Mesenchymal stem cell (in vitro differentiated cells and primary cell): ENCODE measurements at regions not wholly inside any gene's neighbourhood (a gene's known extent, or its start where the extent isn't known, plus 50 kb on each side); places are given as distances from the start of the nearest gene placed in this dataset.
"Not testable (repeated sequence)": the region's sequence is repeated elsewhere in the genome, so short reads cannot be mapped to it uniquely, and the experiment has no call there.

Experiments used
- DNase-seq: peaks from one replicate; pipeline ENCODE4 v3.0.0-alpha.2; 2013
- H2AFZ ChIP-seq: one replicate; pipeline ENCODE4 v1.6.1; 2013; ENCODE audit warnings: low read depth, mild to moderate bottlenecking, control low read depth, inconsistent platforms, low read length, moderate library complexity
- H2AK5ac ChIP-seq: 2 replicates; pipeline ENCODE4 v1.6.1; 2013; ENCODE audit warnings: low read length, moderate library complexity, mild to moderate bottlenecking, inconsistent platforms; ENCODE audit not compliant: severe bottlenecking
- H2BK120ac ChIP-seq: one replicate; pipeline ENCODE4 v1.6.1; 2013; ENCODE audit warnings: low read depth, mild to moderate bottlenecking, inconsistent platforms, low read length, moderate library complexity
- H2BK12ac ChIP-seq, 2 experiments: one replicate each; pipeline ENCODE4 v1.6.1; 2013; ENCODE audit warnings: inconsistent platforms in 2 of 2, low read length in 2 of 2, mild to moderate bottlenecking in 2 of 2, moderate library complexity in 2 of 2, control low read depth in 1 of 2
- H2BK15ac ChIP-seq: one replicate; pipeline ENCODE4 v1.6.1; 2013; ENCODE audit warnings: mild to moderate bottlenecking, low read depth, inconsistent platforms; ENCODE audit not compliant: poor library complexity, severe bottlenecking
- H2BK5ac ChIP-seq: 2 replicates; pipeline ENCODE4 v1.6.1; 2013; ENCODE audit warnings: low read depth, mild to moderate bottlenecking, low read length, control low read depth, inconsistent platforms; ENCODE audit not compliant: poor library complexity, severe bottlenecking
- H3K14ac ChIP-seq, 2 experiments: one replicate each; pipeline ENCODE4 v1.6.1; 2013; ENCODE audit warnings: inconsistent platforms in 2 of 2, low read length in 2 of 2, control low read depth in 1 of 2, mild to moderate bottlenecking in 1 of 2, moderate library complexity in 1 of 2
- H3K18ac ChIP-seq, 2 experiments: one replicate each; pipeline ENCODE4 v1.6.1; 2013; ENCODE audit warnings: inconsistent platforms in 2 of 2, low read length in 2 of 2, control low read depth in 1 of 2, low read depth in 1 of 2, mild to moderate bottlenecking in 1 of 2
- H3K23ac ChIP-seq, 2 experiments: one replicate each; pipeline ENCODE4 v1.6.1; 2013; ENCODE audit warnings: inconsistent platforms in 2 of 2, low read length in 2 of 2, mild to moderate bottlenecking in 2 of 2, moderate library complexity in 2 of 2, control low read depth in 1 of 2
- H3K27ac ChIP-seq: 2 replicates; pipeline ENCODE4 v1.5.1; 2013; ENCODE audit warnings: mild to moderate bottlenecking, moderate library complexity, low read length, control low read depth, inconsistent platforms; ENCODE audit not compliant: poor library complexity, severe bottlenecking
- H3K27me3 ChIP-seq, 2 experiments: 2 replicates each; pipeline versions ENCODE4 v1.6.1 to v1.7.0; 2013; ENCODE audit warnings: low read length in 2 of 2, mild to moderate bottlenecking in 2 of 2, moderate library complexity in 2 of 2, control low read depth in 1 of 2, inconsistent platforms in 1 of 2; ENCODE audit not compliant: control insufficient read depth in 1 of 2, insufficient read depth in 1 of 2
- H3K36me3 ChIP-seq, 2 experiments: 2 replicates each; pipeline versions ENCODE4 v1.6.1 to v1.7.0; 2013; ENCODE audit warnings: low read length in 2 of 2, control low read depth in 1 of 2, inconsistent platforms in 1 of 2, low read depth in 1 of 2, mild to moderate bottlenecking in 1 of 2; ENCODE audit not compliant: insufficient read depth in 2 of 2, control insufficient read depth in 1 of 2
- H3K4ac ChIP-seq, 2 experiments: one replicate each; pipeline ENCODE4 v1.6.1; 2013; ENCODE audit warnings: inconsistent platforms in 2 of 2, low read length in 2 of 2, mild to moderate bottlenecking in 2 of 2, moderate library complexity in 2 of 2, control low read depth in 1 of 2, low read depth in 1 of 2
- H3K4me1 ChIP-seq: 2 replicates; pipeline ENCODE4 v1.6.1; 2013; ENCODE audit warnings: low read depth, low read length, control low read depth; ENCODE audit not compliant: control insufficient read depth, insufficient read depth
- H3K4me2 ChIP-seq: 2 replicates; pipeline ENCODE4 v1.6.1; 2013; ENCODE audit warnings: low read length, mild to moderate bottlenecking, inconsistent platforms; ENCODE audit not compliant: poor library complexity, severe bottlenecking
- H3K4me3 ChIP-seq, 2 experiments: 2 replicates each; pipeline versions ENCODE4 v1.5.1 to v1.7.0; 2013; ENCODE audit warnings: low read length in 2 of 2, mild to moderate bottlenecking in 2 of 2, control low read depth in 1 of 2, low read depth in 1 of 2; ENCODE audit not compliant: insufficient read depth in 1 of 2
- H3K79me1 ChIP-seq: replicated peaks from 2 replicates; pipeline ENCODE4 v1.6.1; 2013; ENCODE audit warnings: mild to moderate bottlenecking, control low read depth, low read length, inconsistent platforms; ENCODE audit not compliant: poor library complexity, severe bottlenecking
- H3K9ac ChIP-seq: 2 replicates; pipeline ENCODE4 v1.7.0; 2013; ENCODE audit warnings: mild to moderate bottlenecking, low read length, moderate library complexity
- H3K9me3 ChIP-seq: 2 replicates; pipeline ENCODE4 v1.7.0; 2013; ENCODE audit warnings: mild to moderate bottlenecking, low read length; ENCODE audit not compliant: control insufficient read depth
- H4K8ac ChIP-seq: one replicate; pipeline ENCODE4 v1.6.1; 2013; ENCODE audit warnings: inconsistent platforms, mild to moderate bottlenecking, low read length, moderate library complexity
- H4K91ac ChIP-seq: one replicate; pipeline ENCODE4 v1.6.1; 2013; ENCODE audit warnings: mild to moderate bottlenecking, low read length, inconsistent platforms
- WGBS: methylation state at CpG from one replicate; pipeline ENCODE4 v1.1.7; 2013; ENCODE audit warnings: mixed read lengths; 5-methylcytosine and 5-hydroxymethylcytosine counted together

GRCh38 chr3:98681486-98681885 is 81.7 kb upstream of the ST3GAL6 start:
- no peak overlapping the region for H2BK15ac ChIP-seq
- H3K36me3 ChIP-seq = no peaks in the 10 kb centered on the region
- H2BK12ac ChIP-seq = no peak overlapping the region
- no peak overlapping the region for H2BK120ac ChIP-seq
- no peak overlapping the region for H4K91ac ChIP-seq
- WGBS = 89% methylated on average over 7 of the region's 7 CpGs
- no peaks in the 10 kb centered on the region for H3K79me1 ChIP-seq
- no peak overlapping the region for H3K23ac ChIP-seq
- no peak overlapping the region for H2BK5ac ChIP-seq
- no peak overlapping the region for H3K4ac ChIP-seq
- no peak overlapping the region for H3K27ac ChIP-seq
- H3K4me2 ChIP-seq = no peak overlapping the region
- no peak for DNase-seq
- H4K8ac ChIP-seq = no peak overlapping the region
- H3K9ac ChIP-seq = no peak overlapping the region
- no peak overlapping the region for H2AFZ ChIP-seq
- no peaks in the 10 kb centered on the region for H3K4me1 ChIP-seq
- H2AK5ac ChIP-seq = no peak overlapping the region
- no peak overlapping the region for H3K4me3 ChIP-seq
- no peak overlapping the region for H3K18ac ChIP-seq
- no peaks in the 10 kb centered on the region for H3K9me3 ChIP-seq
- H3K14ac ChIP-seq = no peak overlapping the region
- no peaks in the 10 kb centered on the region for H3K27me3 ChIP-seq

GRCh38 chr3:98682391-98682790 is 80.7 kb upstream of the ST3GAL6 start:
- H3K4me2 ChIP-seq, H3K18ac ChIP-seq, H3K36me3 ChIP-seq, H2BK5ac ChIP-seq, H3K9me3 ChIP-seq, H3K4me1 ChIP-seq, H4K91ac ChIP-seq, H3K23ac ChIP-seq, H3K9ac ChIP-seq, H3K4ac ChIP-seq, H3K79me1 ChIP-seq, H2AFZ ChIP-seq, H2BK120ac ChIP-seq, DNase-seq, H3K27ac ChIP-seq, H3K4me3 ChIP-seq, H2AK5ac ChIP-seq, H3K27me3 ChIP-seq, H4K8ac ChIP-seq, H2BK15ac ChIP-seq, H3K14ac ChIP-seq, H2BK12ac ChIP-seq: not testable (repeated sequence)
- WGBS = 90% methylated on average over 6 of the region's 6 CpGs

GRCh38 chr3:98688363-98688762 is 74.8 kb upstream of the ST3GAL6 start:
- no peak overlapping the region for H3K18ac ChIP-seq
- WGBS = 96% methylated on average over 4 of the region's 5 CpGs
- H4K91ac ChIP-seq = no peak overlapping the region
- H2BK5ac ChIP-seq = no peak overlapping the region
- no peak overlapping the region for H3K27ac ChIP-seq
- no peak overlapping the region for H3K4me2 ChIP-seq
- no peak overlapping the region for H2AK5ac ChIP-seq
- no peaks in the 10 kb centered on the region for H3K79me1 ChIP-seq
- H3K4me3 ChIP-seq = no peak overlapping the region
- no peak overlapping the region for H3K4ac ChIP-seq
- H3K9me3 ChIP-seq = no peaks in the 10 kb centered on the region
- H3K14ac ChIP-seq = no peak overlapping the region
- H4K8ac ChIP-seq = no peak overlapping the region
- H3K27me3 ChIP-seq = no peaks in the 10 kb centered on the region
- no peak for DNase-seq
- no peak overlapping the region for H2AFZ ChIP-seq
- no peak overlapping the region for H3K9ac ChIP-seq
- no peak overlapping the region for H2BK15ac ChIP-seq
- no peaks in the 10 kb centered on the region for H3K36me3 ChIP-seq
- no peak overlapping the region for H2BK120ac ChIP-seq
- no peak overlapping the region for H3K23ac ChIP-seq
- H3K4me1 ChIP-seq = no peaks in the 10 kb centered on the region
- no peak overlapping the region for H2BK12ac ChIP-seq

- no peak overlapping the region for H4K8ac ChIP-seq
- no peak for DNase-seq
- no peak overlapping the region for H3K9ac ChIP-seq
- no peak overlapping the region for H3K4me3 ChIP-seq
- no peak overlapping the region for H2AK5ac ChIP-seq
- H4K91ac ChIP-seq = no peak overlapping the region
- H2AFZ ChIP-seq = no peak overlapping the region
- H2BK15ac ChIP-seq = no peak overlapping the region
- H2BK120ac ChIP-seq = no peak overlapping the region
- no peak overlapping the region for H3K4me2 ChIP-seq
- no peaks in the 10 kb centered on the region for H3K9me3 ChIP-seq
- H3K27ac ChIP-seq = no peak overlapping the region
- H3K14ac ChIP-seq = no peak overlapping the region
- no peak overlapping the region for H2BK12ac ChIP-seq
- H2BK5ac ChIP-seq = no peak overlapping the region
- 82% methylated on average over 1 of the region's 2 CpGs for WGBS
- H3K4me1 ChIP-seq = no peaks in the 10 kb centered on the region
- no peak overlapping the region for H3K23ac ChIP-seq
- no peaks in the 10 kb centered on the region for H3K36me3 ChIP-seq
- no peaks in the 10 kb centered on the region for H3K27me3 ChIP-seq
- H3K18ac ChIP-seq = no peak overlapping the region
- no peak overlapping the region for H3K4ac ChIP-seq
- no peaks in the 10 kb centered on the region for H3K79me1 ChIP-seq
Measured at GRCh38 chr3:98690876-98691275, 72.3 kb upstream of the ST3GAL6 start.
